ENCODE measurements at regions not wholly inside any gene's neighbourhood (a gene's known extent, or its start where the extent isn't known, plus 50 kb on each side); places are given as distances from the start of the nearest gene placed in this dataset.

GRCh38 chr20:40893610-40894236, 134.9 kb upstream of the TOP1 start:
- ATAC-seq (ENCODE audit: low read depth) (no peak), DNase-seq (no peak)
- Mint-ChIP-seq H3K4me3 (no peak overlapping the region), H3K4me1 (no peaks in the 10 kb centered on the region), H3K27ac (no peak overlapping the region), H3K27me3 (no peaks in the 10 kb centered on the region), H3K9me3 (ENCODE audit: insufficient read depth) (no peaks in the 10 kb centered on the region)
- WGBS (ENCODE audit: insufficient coverage) = no CpG with 5 or more reads among the region's 1 CpG
- Histone ChIP-seq H4K20me1 (ENCODE audit: control insufficient read depth, insufficient read depth, low read length, poor library complexity, severe bottlenecking) (no peaks in the 10 kb centered on the region), H3K4me3 (ENCODE audit: control extremely low read depth in 1 of 5, extremely low read depth in 1 of 5, insufficient read depth in 1 of 5, low read depth in 2 of 5, low read length in 4 of 5) (no peak overlapping the region), H2AFZ (ENCODE audit: insufficient read depth, low read depth, low read length, poor library complexity, severe bottlenecking) (no peak overlapping the region), H3K4me2 (replicated peaks; ENCODE audit: low read depth, low read length, poor library complexity, severe bottlenecking) (no peak overlapping the region), H3K9me3 (ENCODE audit: control extremely low read depth in 1 of 3, control insufficient read depth in 2 of 3, insufficient read depth in 1 of 3, low read length in 2 of 3) (no peaks in the 10 kb centered on the region), H3K36me3 (replicated peaks in 1 of 2; ENCODE audit: control extremely low read depth in 1 of 2, control insufficient read depth in 1 of 2, extremely low read depth in 1 of 2, insufficient read depth in 2 of 2, low read length in 1 of 2) (no peaks in the 10 kb centered on the region), H3K27ac (ENCODE audit: low read length in 2 of 2) (no peak overlapping the region), H3K79me2 (ENCODE audit: control insufficient read depth, insufficient read depth, low read length) (no peaks in the 10 kb centered on the region), H3K27me3 (replicated peaks in 1 of 4; ENCODE audit: control extremely low read depth in 1 of 4, control insufficient read depth in 3 of 4, insufficient read depth in 4 of 4, low read length in 3 of 4) (no peaks in the 10 kb centered on the region), H3K4me1 (ENCODE audit: control insufficient read depth in 2 of 2, insufficient read depth in 2 of 2, low read length in 2 of 2) (no peaks in the 10 kb centered on the region), H3K9ac (ENCODE audit: low read length) (no peak overlapping the region)
- no peak for TF ChIP-seq CTCF (IDR thresholded peaks at IDR 0.05)
- no peak for TF ChIP-seq EZH2 (IDR thresholded peaks at IDR 0.05; ENCODE audit: borderline replicate concordance, insufficient read depth, low read depth, low read length, poor library complexity, severe bottlenecking)
- POLR2A ChIA-PET = no interaction called here
- intact Hi-C loops (cut with micrococcal nuclease) = loop anchor here (2.0 kb wide), 1 partner anchor 69 kb away; no protein-coding TSS in a partner anchor
- CTCF ChIA-PET = interaction anchor here (0.7 kb wide), 1 partner anchor 202 kb away, joined by 3 read pairs; no protein-coding TSS in a partner anchor

GRCh38 chr20:40894237-40894630, 134.4 kb upstream of the TOP1 start:
- no CpG with 5 or more reads among the region's 1 CpG for WGBS (ENCODE audit: insufficient coverage)

More at GRCh38 chr20:40894237-40894630, 134.4 kb upstream of the TOP1 start:
- Histone ChIP-seq H3K36me3 (replicated peaks in 1 of 2; ENCODE audit: control extremely low read depth in 1 of 2, control insufficient read depth in 1 of 2, extremely low read depth in 1 of 2, insufficient read depth in 2 of 2, low read length in 1 of 2) (no peaks in the 10 kb centered on the region), H3K27me3 (replicated peaks in 1 of 4; ENCODE audit: control extremely low read depth in 1 of 4, control insufficient read depth in 3 of 4, insufficient read depth in 4 of 4, low read length in 3 of 4) (no peaks in the 10 kb centered on the region), H3K9me3 (ENCODE audit: control extremely low read depth in 1 of 3, control insufficient read depth in 2 of 3, insufficient read depth in 1 of 3, low read length in 2 of 3) (no peaks in the 10 kb centered on the region), H3K4me1 (ENCODE audit: control insufficient read depth in 2 of 2, insufficient read depth in 2 of 2, low read length in 2 of 2) (no peaks in the 10 kb centered on the region), H3K27ac (ENCODE audit: low read length in 2 of 2) (no peak overlapping the region), H3K4me3 (ENCODE audit: control extremely low read depth in 1 of 5, extremely low read depth in 1 of 5, insufficient read depth in 1 of 5, low read depth in 2 of 5, low read length in 4 of 5) (no peak overlapping the region), H2AFZ (ENCODE audit: insufficient read depth, low read depth, low read length, poor library complexity, severe bottlenecking) (no peak overlapping the region), H3K9ac (ENCODE audit: low read length) (no peak overlapping the region), H3K79me2 (ENCODE audit: control insufficient read depth, insufficient read depth, low read length) (no peaks in the 10 kb centered on the region), H3K4me2 (replicated peaks; ENCODE audit: low read depth, low read length, poor library complexity, severe bottlenecking) (no peak overlapping the region), H4K20me1 (ENCODE audit: control insufficient read depth, insufficient read depth, low read length, poor library complexity, severe bottlenecking) (no peaks in the 10 kb centered on the region)
- ATAC-seq (ENCODE audit: low read depth) = no peak
- no peak overlapping the region for H3K27ac Mint-ChIP-seq
- intact Hi-C loops (cut with micrococcal nuclease) = no loop called here
- CTCF ChIA-PET = no interaction called here
- no peak overlapping the region for H3K4me3 Mint-ChIP-seq
- no peak for DNase-seq
- no peaks in the 10 kb centered on the region for H3K27me3 Mint-ChIP-seq
- no peak for TF ChIP-seq CTCF (IDR thresholded peaks at IDR 0.05)
- TF ChIP-seq EZH2 (IDR thresholded peaks at IDR 0.05; ENCODE audit: borderline replicate concordance, insufficient read depth, low read depth, low read length, poor library complexity, severe bottlenecking) = no peak
- no peaks in the 10 kb centered on the region for H3K4me1 Mint-ChIP-seq
- no peaks in the 10 kb centered on the region for H3K9me3 Mint-ChIP-seq (ENCODE audit: insufficient read depth)
- POLR2A ChIA-PET = no interaction called here

Measured in B cell (primary cell).